HG02642 (cell line): ENCODE measurements at regions not wholly inside any gene's neighbourhood (a gene's known extent, or its start where the extent isn't known, plus 50 kb on each side); places are given as distances from the start of the nearest gene placed in this dataset.

Source experiments
- ATAC-seq: cut with Tn5 transposase; IDR thresholded peaks from one replicate; pipeline ENCODE4 v1.9.1; 2021; ENCODE audit warnings: mild to moderate bottlenecking; ENCODE audit not compliant: unreplicated experiment, poor library complexity

DNA sequence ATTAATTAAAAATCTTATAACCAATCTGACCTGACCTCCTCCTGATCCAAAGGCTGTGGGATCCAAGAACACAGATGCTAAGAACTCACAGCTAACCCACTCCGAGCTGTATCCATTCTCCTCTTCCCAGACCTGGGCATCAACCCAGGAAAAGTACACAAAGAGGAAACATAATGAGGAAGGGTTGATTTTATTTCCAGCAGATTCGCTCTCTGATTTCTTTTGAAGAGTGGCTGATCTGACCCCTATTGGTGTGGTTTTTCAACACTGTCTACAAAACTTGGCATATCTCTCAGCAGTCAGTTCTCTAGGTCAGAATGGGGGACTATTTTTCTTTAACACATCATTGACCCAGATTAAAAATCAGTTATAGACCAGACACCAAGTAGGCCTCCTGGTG is 201.9 kb upstream of the UBASH3B start:
- ATAC-seq, result no peak

DNA sequence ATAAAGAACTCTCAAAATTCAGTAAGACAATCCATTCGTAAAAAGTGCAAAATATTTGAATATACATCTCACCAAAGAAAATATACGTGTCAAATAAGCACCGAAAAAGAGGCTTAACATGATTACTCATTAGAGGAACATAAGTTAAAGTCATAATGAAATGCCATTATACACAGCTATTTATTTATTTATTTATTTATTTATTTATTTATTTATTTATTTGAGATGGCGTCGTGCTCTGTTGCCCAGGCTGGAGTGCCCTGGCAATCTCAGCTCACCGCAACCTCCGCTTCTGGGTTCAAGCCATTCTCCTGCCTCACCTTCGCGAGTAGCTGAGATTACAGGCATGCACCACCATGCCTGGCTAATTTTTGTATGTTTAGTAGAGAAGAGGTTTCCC is 203.6 kb upstream of the UBASH3B start:
- no peak for ATAC-seq

DNA sequence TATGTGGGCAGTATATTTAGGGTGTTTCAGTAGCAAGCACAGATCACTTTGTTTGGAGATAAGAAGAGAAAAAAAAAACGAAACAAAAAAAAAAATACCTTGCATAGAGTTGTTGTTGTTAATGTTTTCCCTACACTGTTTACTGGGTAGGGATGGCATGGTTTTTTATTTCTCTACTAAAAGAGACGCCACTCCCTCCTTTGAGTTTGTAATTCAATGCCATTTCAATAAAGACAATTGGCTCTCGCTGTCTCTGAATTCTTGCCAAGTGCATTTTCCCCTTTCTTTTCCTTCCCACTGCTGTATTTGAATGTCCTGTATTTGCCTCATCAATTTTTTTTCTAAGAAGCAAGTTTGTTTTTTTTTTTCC is 213.9 kb upstream of the UBASH3B start:
- no peak for ATAC-seq

DNA sequence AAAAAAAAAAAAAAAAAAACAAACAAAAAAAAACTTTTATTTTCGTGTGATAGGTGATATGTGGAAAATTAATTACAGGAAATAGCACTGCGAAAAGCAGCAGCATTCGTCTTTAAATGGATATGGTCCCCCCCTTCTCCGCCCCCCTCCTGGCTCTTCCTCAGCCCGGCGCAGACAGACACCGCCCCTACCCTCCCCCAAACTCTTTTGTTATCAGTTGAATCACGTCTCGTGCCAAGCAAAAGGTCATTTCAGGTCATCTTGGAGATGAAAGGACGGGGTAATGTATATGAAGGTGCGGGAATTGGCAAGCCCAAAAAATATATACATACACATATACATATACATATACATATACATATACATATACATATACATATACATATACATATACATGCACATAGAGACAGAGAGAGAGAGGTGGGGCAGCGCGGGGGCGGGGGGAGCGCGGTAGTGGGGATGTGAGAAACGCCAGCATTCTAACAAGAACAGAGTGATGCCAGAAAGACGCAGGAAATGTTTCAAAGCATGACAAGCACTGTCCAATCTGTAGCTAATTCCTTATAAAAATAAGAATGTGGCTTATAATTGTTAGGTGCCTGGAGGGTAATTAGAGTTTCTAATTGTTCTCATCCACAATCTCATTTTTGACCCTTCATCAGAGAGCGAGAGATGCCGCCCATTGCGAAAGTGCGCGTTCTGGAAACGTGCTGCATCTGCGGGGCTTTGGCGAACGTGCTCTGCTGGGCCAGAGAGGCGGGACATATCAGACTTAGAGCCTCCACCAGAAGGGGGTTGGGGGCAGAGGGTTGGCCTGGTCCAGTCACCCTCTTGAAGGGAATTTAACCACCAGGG is 214.5 kb upstream of the UBASH3B start:
- no peak for ATAC-seq

DNA sequence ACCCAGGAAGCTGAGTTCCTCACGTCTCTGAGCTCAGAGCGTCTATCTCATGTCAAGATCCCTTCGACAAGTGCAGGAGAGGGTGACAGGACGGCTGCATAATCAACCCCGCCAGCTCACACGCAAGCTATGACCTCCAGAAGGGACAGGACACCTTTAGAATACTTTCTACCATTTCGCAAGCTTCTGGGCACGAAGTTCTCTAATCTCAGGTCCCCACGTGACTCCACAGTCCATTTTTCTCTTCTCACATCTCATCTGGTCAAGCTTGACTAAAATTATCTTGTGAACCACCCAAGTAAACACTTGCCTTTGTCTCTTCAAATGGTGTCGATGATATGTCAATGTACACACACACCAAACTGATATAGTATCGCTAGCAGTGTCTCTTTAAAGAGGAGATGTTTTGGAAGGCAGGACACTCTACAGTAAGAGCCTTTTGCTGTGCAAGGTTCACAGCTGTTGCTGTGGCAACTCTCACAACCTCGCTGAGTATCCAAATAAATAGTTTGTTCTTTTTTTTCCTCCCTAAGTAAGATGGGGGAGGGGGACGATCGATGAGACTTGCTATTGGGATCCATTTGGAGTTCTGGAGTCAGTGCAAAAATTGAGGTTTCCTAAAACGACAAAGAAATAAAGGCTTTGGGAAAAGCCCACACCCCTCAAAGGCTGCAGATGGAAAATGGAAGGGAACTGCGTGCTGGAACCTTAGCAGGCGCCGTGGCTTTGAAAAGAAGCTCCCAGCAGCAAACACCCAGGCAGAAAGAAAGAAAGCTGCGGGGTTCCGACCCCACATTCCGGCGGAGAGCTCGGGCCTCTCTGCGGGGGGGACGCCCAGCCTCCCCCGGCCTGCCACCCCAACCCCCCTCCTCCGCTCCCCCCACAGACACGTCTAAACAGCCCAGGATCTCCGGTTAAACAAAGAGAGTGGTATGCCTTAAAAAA is 215.4 kb upstream of the UBASH3B start:
- no peak for ATAC-seq

DNA sequence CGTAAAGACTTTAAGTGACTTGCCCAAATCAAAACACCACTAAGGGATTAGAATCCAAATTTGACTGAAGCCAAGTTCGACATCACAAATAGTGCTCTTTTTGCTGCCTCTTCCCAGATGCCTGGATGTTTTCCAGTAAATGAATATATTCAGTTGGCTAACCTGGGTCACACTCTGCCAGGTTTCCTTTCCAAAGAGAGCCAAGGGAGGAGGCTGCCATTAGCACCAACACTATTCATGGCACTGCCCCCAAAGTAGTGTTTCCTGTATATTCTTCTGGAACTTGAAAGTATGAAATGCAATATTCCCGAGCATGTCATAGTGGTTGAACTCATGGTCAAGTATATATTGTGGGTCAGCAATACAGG is 219.3 kb upstream of the UBASH3B start:
- ATAC-seq, result no peak

DNA sequence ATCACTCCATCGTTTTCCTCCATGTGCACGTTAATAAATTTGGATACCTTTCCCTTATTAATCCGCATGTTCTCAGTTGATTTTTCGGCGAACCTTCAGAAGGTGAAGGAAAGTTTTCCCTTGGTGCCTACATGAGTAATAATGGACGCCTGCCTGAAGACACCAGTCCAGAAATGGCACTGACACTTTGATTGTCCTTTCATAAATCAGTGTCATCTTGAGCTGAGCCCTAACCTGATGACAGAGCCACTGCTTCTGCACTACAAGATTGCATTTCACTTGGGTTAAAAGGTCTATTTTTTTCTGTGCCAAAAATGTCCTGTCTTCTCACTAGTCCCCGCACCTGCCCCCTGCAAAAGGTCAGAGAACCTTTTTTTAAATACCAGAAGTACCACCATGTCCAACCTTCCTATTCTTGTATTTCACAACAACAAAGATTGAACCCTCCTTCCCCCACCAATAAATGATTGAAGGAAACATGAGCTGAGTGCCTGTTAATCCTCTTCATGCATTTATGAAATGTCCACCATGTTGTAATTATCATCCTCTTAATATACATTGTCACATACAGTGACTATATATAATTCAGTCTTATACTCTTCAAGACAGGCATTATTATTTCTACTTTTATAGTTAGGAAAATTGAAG is 219.9 kb upstream of the UBASH3B start:
- ATAC-seq, result no peak

DNA sequence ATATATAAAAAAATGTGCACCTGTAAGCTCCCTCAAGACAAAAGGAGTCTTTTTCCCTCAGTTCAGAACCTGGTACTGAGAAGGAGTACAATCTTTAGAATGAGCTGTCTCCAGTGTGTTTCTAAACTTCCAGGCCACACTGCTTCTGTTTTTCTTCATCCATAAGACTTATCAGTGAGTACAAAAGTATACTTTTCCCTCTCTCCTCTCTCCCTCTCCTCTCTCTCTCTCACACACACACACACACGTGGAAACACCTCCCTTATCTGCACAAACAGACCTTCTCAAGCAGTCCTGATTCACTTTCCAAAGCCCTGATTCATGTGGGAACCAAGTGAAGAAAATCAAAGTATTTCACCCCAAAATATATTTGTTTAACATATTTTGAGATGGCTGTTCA is 220.7 kb upstream of the UBASH3B start:
- no peak for ATAC-seq

DNA sequence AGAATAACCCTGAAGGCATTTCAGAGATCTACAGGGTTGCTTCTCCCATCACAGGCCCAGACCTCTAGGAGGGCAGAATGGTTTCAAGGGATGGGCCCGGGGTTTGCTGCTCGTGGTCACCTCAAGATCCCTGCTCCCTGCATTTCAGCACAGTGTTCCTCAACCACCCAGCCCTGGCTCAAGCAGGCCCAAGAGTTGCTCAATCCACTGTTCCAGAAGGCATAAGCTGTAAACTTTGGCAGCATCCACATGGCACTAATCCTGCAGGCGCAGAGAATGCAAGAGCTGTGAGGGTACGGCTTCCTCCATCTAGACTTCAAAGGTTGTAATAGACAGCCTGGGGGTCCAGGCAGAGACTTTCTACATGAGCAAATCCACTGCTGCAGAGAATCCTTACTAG is 225.0 kb upstream of the UBASH3B start:
- no peak for ATAC-seq

DNA sequence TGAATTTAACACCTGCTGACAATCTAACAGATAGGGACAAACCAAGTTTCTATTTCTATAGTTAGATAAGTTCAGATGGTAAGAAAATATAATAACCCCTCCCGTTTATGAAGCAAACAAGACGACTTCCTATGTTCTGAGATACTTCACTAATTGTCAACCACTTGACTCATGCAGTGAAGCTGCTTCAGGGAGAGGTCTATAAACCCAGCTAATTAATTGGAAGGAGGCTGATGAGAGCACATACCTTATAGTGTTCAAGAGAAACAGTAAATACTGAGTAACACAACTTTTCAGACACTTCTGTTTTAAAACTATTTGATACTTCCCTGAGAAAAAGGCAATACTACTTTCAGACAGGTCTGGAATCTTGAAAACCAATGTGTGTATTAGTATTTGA is 229.4 kb upstream of the UBASH3B start:
- no peak for ATAC-seq

DNA sequence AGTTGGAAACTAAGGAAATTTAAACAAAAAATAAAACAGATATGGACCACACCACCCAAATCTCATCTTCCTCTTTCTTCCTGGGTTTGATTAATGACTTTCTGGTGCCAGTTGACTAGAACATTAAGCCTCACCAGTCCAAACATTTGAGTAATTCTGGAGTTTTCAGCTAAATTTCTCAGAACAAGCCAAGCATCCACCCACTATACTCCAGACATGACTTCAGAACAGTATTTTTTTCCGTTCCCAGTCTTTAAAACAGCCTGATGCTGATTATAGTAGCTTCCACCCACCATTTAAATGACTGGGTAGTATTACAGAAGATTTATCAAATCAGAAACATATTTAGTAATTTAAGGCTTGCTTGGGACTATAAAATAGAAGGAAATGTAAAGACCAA is 230.9 kb upstream of the UBASH3B start:
- ATAC-seq, result no peak

DNA sequence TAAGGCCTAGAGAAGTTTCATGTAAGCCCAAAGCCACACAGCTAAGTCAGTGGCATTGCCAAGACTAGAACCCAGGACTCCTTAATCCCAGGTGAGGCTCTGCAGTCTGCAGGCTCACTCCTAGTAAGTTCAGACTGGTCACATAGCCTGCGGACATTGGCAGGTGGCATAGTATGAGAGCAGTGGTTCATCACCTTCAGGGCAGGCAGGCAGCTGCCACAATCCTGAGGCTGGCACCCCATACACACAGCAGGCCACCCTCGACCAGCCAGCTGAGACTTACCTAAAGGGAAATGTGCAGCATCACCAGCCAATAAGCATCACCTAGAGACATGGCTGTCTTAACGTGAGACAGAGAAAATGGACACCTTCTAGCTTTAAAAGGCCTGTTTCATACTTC is 231.6 kb upstream of the UBASH3B start:
- ATAC-seq, result no peak

DNA sequence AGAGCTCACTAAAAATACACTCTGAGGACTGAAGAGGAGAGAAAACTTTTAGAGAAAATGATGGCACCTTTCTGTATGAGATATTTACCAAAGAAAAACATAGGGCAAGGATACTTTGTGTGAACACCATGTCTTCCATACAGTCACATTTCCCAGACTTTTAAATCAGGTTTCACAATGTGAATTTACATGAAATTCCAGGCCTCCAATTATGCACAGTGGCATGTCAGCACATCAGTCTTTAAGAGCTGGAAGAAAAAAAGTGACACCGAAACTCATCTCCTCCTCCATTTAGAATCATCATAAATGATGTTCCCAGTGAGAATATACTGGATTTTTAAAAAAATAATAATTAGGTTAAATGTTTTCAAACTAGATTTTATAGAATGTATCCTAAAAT is 232.2 kb upstream of the UBASH3B start:
- ATAC-seq, result no peak

DNA sequence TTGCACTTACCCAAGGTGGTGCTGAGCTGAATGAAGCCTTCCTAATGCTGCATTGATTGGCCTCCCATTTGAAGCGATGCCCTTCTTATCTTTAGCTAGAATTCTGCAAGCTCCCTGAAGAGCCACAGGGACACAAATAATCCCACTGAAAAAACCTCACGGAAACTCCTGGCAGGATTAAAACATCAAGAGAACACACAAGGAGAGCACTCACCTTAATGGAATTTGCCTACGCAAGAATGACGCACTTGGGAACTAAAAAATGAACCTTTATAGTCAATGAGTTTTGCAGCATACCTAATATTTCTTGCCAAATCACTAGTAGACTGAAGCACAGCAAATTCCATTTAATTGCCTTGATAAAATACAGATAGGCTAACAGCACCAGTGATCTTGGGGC is 232.8 kb upstream of the UBASH3B start:
- no peak for ATAC-seq

DNA sequence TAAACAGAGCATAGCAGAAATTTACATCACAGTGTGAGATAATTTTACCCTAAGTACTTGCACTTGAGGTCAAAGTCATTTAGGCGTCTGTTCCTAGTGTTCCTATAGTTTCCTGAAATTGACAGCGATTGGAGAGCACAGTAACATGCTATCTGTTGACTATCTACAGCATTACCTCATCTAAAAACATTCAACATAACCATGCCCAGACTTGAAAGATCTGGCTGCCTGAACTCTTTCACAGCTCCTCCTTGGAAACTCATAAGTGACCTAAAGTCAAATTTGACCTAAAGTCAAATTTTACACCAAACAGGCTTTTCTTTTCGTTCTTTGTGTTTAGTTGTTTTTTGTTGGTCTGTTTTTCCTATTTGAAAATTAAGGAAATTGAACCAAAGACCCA is 233.8 kb upstream of the UBASH3B start:
- ATAC-seq, result no peak

DNA sequence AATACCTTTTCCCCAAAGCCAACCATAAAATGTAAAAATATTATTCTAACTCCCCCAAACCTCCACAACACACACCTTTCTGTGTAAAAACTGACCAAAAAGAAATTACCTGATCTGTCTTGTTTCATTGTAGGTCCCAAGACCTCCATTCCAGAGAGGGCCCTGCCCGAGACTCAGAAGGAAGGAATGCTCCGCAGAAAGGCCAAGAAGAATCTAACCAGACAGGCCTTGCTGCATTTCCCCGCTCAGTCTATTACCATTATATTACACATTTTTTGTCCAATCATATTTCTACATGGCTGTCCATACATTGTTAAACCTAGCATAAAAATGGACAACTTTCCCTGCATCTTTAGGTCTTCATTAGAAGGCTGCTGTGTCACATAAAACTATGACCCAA is 237.5 kb upstream of the UBASH3B start:
- ATAC-seq, result no peak

DNA sequence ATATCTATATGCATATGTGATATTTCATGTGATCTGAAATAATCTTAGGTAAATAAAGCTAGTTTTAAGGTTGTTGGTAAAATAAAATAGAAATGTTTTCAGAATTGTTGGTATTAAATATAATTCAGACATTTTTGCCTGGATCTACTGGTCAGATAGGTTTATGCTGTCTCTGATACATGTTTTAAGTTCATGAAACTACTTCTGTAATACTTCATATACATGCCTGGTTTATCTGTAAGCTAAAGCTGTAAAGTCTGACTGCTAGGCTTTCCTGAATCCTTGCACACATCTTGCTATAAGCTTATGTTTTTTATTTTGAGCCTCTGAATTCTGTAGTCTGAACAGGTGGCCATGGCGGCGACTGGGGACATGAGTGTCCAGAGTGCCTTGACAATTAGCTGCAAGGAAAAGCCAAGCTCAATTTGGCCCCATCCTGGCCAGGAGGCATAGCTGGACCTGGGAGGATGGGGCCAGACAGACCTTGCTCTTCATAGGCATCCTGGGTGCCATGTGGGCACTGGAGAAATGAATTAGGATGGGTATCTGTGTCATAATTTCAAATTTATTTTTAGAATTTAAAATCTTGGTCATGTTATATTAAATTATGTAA is 241.0 kb upstream of the UBASH3B start:
- no peak for ATAC-seq

DNA sequence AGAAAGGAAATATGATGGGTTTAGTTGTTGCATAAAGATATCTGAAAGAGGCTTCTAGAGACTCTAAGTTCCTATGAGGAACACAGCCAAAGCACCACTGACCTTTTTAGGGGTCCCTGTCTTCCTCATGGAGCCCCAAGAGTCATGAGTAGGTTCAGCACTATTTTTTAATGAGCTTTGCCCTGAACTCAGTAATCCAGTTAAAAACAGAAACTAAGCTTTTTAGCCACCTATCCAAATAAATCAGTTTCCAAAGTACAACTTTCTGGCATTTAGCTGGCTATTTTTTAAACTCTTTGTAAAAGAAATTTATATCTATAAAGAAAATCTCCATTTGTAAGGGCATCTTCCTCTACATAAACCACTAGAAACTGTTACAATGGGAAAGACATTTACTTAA is 241.8 kb upstream of the UBASH3B start:
- no peak for ATAC-seq

DNA sequence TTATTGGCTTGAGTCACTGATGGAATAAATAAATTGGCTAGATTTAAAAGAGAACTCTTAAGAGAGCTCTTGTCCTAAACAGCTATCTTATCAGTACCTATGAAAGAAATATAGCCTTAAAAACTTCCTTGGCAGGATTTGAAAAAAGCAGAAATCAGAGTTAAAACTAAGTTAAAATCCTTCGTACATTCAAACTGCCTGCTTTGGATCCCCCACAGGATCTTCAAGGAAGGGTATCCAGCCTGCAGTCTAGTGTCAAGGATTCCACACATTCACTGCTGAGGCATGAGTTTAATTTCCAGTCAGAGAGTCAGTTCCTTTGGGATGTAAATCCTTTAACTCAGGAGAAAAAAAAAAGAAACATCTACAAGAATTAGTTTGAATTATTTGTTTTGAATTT is 242.9 kb upstream of the UBASH3B start:
- no peak for ATAC-seq

DNA sequence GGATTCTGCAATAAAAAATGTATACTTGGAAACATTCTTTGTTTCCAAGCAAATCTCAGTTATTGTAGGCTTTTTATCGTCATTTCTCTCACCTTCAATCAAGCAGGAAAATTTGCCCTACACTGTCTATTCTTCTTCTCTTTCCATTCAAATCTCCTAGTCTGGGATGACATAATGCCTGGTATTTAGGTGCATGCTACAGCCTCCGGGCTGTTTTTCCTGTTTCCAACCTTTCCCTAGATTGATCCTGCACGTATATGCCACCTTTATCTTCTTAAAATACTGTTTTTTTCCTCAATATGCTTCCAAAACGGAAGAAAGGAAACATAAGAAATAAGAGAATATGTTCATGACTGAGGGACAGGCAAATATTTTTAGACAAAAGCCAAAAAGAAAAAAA is 249.1 kb upstream of the UBASH3B start:
- no peak for ATAC-seq
